ENCODE measurements at regions not wholly inside any gene's neighbourhood (a gene's known extent, or its start where the extent isn't known, plus 50 kb on each side); places are given as distances from the start of the nearest gene placed in this dataset.
"Not testable (repeated sequence)": the region's sequence is repeated elsewhere in the genome, so short reads cannot be mapped to it uniquely, and the experiment has no call there.

DNA sequence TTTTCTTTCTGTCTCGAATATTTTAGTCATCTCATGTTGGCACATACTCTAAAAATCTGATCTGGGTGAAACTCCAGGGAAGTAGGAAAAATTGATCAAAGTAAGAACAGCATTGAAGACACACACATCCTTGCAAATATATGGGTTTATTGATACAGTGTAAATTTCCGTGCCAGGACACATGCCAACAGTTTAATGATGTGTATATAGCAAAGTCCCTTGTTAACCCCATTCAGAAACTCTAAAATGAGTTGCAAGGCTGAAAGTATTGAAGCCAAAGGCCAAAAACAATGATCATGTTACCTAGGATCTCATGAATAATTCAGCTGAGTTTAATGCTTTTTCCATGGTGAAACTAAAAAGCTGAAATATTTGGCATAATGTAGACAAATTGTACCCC lies 61.6 kb downstream of the SRGAP2 start:
- TF ChIP-seq, protein P1, sequence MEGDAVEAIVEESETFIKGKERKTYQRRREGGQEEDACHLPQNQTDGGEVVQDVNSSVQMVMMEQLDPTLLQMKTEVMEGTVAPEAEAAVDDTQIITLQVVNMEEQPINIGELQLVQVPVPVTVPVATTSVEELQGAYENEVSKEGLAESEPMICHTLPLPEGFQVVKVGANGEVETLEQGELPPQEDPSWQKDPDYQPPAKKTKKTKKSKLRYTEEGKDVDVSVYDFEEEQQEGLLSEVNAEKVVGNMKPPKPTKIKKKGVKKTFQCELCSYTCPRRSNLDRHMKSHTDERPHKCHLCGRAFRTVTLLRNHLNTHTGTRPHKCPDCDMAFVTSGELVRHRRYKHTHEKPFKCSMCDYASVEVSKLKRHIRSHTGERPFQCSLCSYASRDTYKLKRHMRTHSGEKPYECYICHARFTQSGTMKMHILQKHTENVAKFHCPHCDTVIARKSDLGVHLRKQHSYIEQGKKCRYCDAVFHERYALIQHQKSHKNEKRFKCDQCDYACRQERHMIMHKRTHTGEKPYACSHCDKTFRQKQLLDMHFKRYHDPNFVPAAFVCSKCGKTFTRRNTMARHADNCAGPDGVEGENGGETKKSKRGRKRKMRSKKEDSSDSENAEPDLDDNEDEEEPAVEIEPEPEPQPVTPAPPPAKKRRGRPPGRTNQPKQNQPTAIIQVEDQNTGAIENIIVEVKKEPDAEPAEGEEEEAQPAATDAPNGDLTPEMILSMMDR (IDR thresholded peaks at IDR 0.05): not testable (repeated sequence)
- not testable (repeated sequence) for TF ChIP-seq POLR2A (IDR thresholded peaks at IDR 0.05)
